BJ (cell line): ENCODE measurements at regions not wholly inside any gene's neighbourhood (a gene's known extent, or its start where the extent isn't known, plus 50 kb on each side); places are given as distances from the start of the nearest gene placed in this dataset.

Experiments used
- CTCF ChIA-PET: fragments of 350-600 bp; formaldehyde crosslinking; extraction: SDS; loops from one replicate; lab custom pipeline; 2021; ENCODE audit warnings: antibody characterized with exemption, inconsistent platforms; lab: Yijun Ruan, JAX
- POLR2A ChIA-PET: fragments of 300-600 bp; sonication (Branson Sonifier 250); formaldehyde crosslinking; extraction: SDS; loops from one replicate; lab custom pipeline; 2021; ENCODE audit warnings: antibody characterized with exemption; lab: Charles Lee
- DNase-seq: peaks from one replicate; pipeline ENCODE4 v3.0.0-alpha.2; 2011; ENCODE audit warnings: low read depth
- H3K27me3 ChIP-seq: 2 replicates; pipeline ENCODE4 v1.6.0; 2011; ENCODE audit warnings: low read length; ENCODE audit not compliant: control insufficient read depth, insufficient read depth
- H3K36me3 ChIP-seq: 2 replicates; pipeline ENCODE4 v1.5.1; 2011; ENCODE audit warnings: low read length; ENCODE audit not compliant: control insufficient read depth, insufficient read depth
- H3K4me3 ChIP-seq: 2 replicates; pipeline ENCODE4 v1.5.1; 2011; ENCODE audit warnings: low read depth, mild to moderate bottlenecking, control low read depth, low read length
- CTCF ChIP-seq: IDR thresholded peaks from 2 replicates; pipeline ENCODE4 v1.5.1; 2011; ENCODE audit warnings: low read depth, mild to moderate bottlenecking, control low read depth, inconsistent platforms, low read length, moderate library complexity; ENCODE audit not compliant: insufficient read depth

GRCh38 chr2:60641811-60642788, 88.6 kb upstream of the BCL11A start:
- DNase-seq, result no peak
- no peak overlapping the region for H3K4me3 ChIP-seq
- ChIA-PET CTCF (interaction anchor here (0.7 to 2.6 kb wide), 9 partner anchors 9 to 1321 kb away, joined by 3 to 10 read pairs (median 4); no protein-coding TSS in a partner anchor), POLR2A (no interaction called here)
- TF ChIP-seq CTCF, result peak; percentile 74
- peaks cover 2% of the 10 kb centered on the region for H3K27me3 ChIP-seq
- H3K36me3 ChIP-seq, result no peaks in the 10 kb centered on the region

- no peak for DNase-seq
- no peak for TF ChIP-seq CTCF
- ChIA-PET CTCF (interaction anchor here (0.6 to 2.6 kb wide), 7 partner anchors 16 to 82 kb away, joined by 3 to 10 read pairs (median 4); no protein-coding TSS in a partner anchor), POLR2A (no interaction called here)
- H3K4me3 ChIP-seq, result no peak overlapping the region
- peaks cover 2% of the 10 kb centered on the region for H3K27me3 ChIP-seq
- H3K36me3 ChIP-seq, result no peaks in the 10 kb centered on the region
Measured at GRCh38 chr2:60643747-60644146, 90.3 kb upstream of the BCL11A start.

- TF ChIP-seq CTCF, result no peak
- H3K36me3 ChIP-seq, result no peaks in the 10 kb centered on the region
- no peak overlapping the region for H3K4me3 ChIP-seq
- ChIA-PET CTCF (interaction anchor here (1.1 to 1.9 kb wide), 3 partner anchors 9 to 30 kb away, joined by 3 to 7 read pairs (median 4); no protein-coding TSS in a partner anchor), POLR2A (no interaction called here)
- DNase-seq, result no peak
- H3K27me3 ChIP-seq, result peaks cover 2% of the 10 kb centered on the region
Measured at GRCh38 chr2:60644951-60645350, 91.5 kb upstream of the BCL11A start.

- Histone ChIP-seq H3K36me3 (no peaks in the 10 kb centered on the region), H3K27me3 (peaks cover 2% of the 10 kb centered on the region), H3K4me3 (no peak overlapping the region)
- CTCF ChIA-PET, result interaction anchor here (0.8 to 1.9 kb wide), 2 partner anchors 10 to 27 kb away, joined by 4 to 5 read pairs; no protein-coding TSS in a partner anchor
- no peak for TF ChIP-seq CTCF
- POLR2A ChIA-PET, result no interaction called here
- no peak for DNase-seq
Measured at GRCh38 chr2:60648191-60648590, 94.7 kb upstream of the BCL11A start.

GRCh38 chr2:60649721-60650120, 96.3 kb upstream of the BCL11A start:
- H3K27me3 ChIP-seq, result peaks cover 4% of the 10 kb centered on the region
- no peaks in the 10 kb centered on the region for H3K36me3 ChIP-seq
- TF ChIP-seq CTCF, result no peak
- no peak overlapping the region for H3K4me3 ChIP-seq
- POLR2A ChIA-PET, result no interaction called here
- CTCF ChIA-PET, result interaction anchor here (1.7 to 1.8 kb wide), 2 partner anchors 8 to 25 kb away, joined by 6 to 8 read pairs; no protein-coding TSS in a partner anchor
- no peak for DNase-seq
